HG02759 (cell line): ENCODE measurements at regions not wholly inside any gene's neighbourhood (a gene's known extent, or its start where the extent isn't known, plus 50 kb on each side); places are given as distances from the start of the nearest gene placed in this dataset.
"Not testable (repeated sequence)": the region's sequence is repeated elsewhere in the genome, so short reads cannot be mapped to it uniquely, and the experiment has no call there.

ENCODE experiments used
- ATAC-seq: cut with Tn5 transposase; IDR thresholded peaks from one replicate; pipeline ENCODE4 v1.9.1; 2021; ENCODE audit warnings: mild to moderate bottlenecking, moderate library complexity; ENCODE audit not compliant: unreplicated experiment

DNA sequence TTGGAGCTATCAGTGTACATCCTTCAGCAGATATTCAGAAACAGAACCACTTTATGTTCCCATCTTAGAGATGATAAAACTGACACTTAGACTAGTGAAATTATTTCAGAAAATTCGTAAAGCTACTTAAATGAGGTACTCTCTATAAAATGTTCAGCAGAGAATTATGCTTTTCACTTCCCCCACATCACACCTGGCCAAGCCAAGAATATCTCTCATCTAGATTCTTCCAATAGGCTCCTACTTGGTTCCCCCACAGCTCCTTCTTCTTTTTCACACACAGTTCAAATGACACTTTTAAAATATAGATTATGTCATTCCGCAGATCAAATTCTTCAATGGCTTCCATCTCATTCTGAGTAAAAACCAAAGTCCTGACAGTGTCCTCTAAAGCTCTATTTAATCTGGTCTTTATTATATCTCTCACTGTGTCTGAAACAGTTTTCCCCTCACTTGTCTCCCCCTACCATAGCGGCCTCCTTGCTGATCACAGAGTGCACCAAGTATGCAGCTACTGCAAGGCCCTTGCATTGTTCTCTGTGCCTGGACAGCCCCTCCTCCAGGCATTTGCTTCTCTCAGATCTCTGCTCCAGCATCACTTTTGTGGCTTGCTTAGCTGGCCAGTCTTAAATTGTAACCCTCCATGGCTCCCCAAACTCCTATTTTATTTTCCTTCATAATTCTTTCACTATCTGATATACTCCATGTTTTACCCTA is 736.8 kb upstream of the USP15 start:
- no peak for ATAC-seq

DNA sequence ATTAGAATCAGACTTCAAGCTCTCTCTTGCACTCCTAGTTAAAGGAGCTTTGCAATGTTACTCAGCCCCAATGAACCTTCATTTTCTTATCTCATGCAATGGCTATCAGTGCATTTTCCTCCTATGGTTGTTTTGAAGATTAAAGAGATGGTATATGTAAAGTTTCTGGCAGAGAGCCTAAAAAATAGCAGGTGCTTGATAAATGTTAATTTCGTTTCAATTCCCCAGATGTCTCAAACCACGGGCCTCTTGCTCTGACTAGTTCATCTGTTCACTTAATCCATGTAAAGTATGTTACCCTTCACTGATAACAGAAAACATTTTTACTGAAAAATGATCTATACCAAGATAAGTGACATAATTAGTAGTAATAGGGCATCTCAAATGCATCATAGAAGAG is 735.4 kb upstream of the USP15 start:
- ATAC-seq, result no peak

DNA sequence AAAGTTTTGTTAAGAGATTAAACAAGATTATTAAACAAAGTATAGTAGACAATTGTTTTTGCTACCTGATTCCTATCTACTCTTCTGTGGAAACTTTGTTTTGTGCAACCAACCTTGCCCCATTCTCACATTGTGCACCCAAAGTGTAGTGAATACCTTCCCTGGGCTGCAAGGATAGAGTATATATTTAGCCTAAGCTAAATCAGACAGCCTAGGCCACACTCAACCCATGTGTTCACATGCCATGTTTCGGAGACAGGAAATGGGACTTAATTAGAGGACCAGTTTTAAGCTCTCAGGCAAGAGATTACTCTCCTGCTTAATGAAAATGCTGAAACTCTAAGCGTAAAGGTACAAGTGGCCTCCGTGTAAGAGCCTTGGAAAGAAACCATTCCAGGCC is 734.9 kb upstream of the USP15 start:
- no peak for ATAC-seq

DNA sequence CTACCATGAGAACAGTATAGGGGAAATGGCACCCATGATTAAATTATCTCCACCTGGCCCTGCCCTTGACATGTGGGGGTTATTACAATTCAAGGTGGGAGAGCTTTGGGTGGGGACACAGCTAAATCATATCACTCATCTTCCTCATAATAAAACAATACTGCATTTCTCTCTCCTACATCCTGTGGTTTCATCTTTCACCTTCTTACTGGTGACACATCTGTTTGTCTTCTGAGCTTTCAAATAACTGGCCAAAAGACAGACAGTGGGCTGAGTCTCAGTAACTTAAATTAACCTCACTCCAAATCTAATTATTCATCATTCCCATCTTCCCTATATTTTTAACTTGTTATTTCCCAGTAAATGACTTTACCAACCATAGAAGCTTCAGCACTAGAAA is 729.7 kb upstream of the USP15 start:
- ATAC-seq, result no peak

DNA sequence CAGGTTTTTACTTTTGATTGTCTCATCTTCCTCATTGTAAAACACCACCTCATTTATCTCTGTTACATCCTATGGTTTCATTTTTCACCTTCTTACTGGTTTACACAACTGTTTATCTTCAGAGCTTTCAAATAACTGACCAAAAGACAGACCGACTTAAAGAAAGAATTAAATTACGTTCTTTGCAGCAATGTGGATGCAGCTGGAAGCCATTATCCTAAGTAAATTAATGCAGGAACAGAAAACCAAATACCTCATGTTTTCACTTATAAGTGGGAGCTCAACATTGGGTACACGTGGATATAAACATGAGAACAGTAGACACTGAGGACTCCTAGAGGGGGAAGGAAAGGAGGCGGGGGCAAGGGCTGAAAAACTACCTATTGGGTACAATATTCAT is 729.0 kb upstream of the USP15 start:
- ATAC-seq, result no peak

DNA sequence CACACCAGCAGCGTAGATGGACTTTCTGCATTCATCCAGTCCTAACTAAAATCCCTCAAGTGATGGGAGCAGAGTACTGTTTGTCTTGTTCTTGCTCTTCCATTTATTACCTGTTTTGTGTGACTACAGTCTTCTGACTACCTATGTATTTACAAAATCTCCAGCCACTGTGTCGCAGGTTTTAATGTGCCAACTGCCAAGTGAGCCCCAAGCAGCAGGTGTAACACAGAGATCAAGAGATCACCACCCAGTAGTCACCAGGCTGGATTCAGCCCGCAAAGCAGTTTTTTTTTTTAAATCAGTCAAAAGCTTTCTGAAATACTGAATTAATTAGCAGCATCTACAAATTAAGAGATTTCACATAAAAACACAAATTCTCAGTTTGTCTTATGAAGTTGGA is 724.1 kb upstream of the USP15 start:
- ATAC-seq, result no peak

DNA sequence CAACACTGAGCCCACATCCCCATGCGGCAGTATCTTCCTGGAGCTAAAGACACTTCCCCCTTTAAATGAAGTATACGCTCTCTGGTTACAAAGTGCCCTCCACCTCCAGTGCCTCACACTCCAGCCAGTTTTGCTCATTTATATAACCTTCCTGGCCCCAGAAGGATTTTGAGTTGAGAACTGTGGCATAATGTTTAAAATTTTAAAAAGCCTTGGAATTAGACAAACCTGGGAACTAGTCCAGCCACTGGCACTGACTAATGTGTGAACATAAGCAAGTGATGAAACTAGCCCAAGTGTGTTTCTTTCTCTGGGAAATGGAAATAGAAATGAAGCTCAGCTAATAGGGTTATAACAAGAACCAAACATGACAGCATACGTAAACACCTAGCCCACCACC is 723.7 kb upstream of the USP15 start:
- no peak for ATAC-seq

DNA sequence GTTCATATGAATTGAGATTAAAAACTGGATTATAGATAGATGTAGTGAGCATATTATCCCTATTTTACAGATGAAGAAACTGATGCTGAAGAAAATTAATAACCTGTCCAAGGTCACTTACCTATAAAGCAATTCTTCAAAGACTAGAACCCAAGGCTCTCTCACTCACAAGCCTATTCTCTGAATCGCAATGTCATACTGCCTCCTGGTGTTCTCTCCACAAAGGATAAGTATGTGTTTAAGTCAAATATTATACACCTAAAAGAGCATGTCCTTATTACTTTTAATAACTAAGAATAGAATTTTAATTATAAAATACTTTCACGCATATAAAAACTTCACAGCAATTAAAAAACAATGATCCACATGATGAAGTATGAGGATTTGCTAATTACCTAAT is 721.3 kb upstream of the USP15 start:
- no peak for ATAC-seq

DNA sequence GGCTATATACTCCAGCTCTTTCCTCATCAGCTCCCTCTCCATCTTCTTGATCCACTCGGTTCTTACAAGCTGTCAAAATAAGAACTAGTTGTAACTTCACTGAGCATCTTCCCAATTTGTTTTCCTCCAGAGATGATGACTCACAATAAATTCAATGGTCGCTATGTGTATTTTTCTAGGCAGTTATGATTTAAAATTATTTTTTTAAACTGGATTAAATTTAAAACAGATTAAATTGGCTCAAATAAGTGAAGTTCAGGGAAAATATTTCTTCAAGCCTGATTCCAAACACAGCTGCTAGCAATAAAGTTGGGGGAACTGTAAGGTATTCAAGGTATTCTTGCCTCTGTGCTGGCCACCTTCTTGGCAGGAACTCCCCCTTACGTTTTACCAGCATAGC is 717.7 kb upstream of the USP15 start:
- no peak for ATAC-seq

DNA sequence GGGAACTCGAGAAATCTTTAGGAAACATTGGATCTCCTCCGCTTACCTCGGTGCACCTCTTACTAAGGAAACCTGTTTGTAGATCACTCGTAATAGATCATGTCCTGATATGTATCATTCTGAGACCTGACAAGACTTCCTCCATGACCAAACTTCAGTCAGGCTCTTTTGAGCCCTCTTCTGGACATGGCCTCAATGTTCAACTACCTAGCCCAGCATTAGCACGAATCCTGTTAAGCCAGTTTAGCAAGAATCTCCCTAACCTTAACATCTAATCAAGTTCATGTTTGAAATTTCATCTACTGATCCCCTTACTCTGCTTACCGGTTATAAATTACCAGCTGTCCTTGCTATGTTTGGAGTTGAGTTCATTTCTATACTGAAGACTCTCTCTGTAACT is 713.9 kb upstream of the USP15 start:
- no peak for ATAC-seq

DNA sequence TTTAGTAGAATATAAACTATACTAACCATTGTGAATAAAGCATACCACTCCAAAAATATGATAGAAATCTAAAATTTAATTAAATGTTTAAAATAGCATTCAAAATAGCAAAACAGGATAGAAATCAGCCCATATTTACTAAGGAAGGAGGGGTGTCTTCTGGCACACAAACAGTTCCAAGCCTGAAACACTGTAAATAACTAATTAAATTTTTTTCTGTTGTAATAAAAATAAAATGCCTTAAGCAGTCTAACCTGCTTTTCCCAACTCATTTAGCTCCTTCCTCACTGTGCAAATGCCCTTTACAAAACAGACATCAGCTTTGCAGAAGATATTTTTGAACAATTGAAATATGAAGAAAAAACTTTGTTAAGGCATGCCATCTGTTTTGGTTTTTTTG is 707.1 kb upstream of the USP15 start:
- ATAC-seq, result no peak

DNA sequence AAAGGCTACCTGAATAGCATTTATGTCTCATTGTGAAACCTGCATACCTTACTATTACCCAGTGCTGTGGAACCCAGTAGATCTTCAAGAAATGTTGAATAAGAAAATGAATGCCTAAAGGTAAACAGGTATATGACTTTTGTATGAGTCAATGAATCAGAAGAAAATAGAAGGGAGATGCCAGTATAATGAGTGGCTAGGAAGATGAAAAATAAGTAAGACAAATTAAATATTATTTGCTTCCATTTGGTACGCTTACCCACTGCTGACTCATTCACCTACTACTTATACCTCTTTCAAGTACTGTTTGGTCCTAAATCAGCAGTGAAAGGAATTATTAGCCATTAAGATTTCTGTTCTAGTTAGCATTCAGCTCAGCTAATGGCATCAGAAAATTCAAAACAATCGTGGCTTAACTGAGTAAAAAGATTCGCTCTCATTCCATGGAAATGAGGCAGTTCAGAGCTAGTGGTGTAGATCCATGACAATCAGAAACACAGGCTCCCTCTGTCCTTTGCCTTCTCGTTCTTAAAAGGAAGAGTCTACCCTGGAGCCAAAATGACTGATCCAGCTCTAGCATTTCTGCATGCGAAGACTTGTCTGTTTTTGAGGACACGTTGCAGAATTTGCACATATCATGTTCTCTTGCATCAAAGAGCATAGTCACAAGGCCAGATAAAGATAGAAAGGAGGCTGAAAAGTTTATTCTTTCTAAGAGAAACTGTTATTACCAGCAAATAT is 705.8 kb upstream of the USP15 start:
- no peak for ATAC-seq

DNA sequence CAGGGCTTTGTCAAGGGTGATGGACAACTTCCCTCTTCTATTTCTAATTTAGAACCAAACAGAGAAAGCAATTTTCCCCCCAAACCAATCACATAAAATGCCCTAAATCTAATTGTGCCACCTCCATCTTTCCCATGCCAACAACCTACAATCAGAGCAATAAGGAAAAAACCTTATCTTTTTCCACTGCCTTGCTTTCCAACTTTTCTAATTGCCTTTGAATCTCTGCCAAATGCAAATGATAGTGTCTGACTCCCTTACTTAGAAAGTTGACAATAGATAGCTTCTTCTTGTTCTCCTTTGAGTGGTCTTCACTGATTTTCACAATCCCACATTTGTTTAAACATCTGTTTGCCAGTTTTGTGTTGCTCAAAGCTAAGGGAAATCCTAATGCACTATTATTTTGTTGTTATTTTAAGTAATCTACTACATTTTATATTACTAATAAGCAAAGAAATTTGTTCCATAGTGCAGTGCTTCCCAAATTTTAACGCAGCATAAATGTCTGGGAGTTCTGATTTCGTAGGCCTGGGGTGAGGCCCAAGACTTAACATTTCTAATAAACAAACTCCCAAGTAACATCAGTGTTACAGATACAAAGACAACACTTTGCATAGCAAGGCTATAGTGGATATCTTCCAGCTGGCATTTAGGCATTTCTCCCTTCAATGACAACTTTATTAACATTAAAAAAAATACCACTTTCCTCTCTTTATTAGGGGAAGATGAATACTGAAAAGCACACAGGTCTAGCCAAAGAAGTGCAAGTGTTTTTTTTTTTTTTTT is 696.3 kb upstream of the USP15 start:
- no peak for ATAC-seq

DNA sequence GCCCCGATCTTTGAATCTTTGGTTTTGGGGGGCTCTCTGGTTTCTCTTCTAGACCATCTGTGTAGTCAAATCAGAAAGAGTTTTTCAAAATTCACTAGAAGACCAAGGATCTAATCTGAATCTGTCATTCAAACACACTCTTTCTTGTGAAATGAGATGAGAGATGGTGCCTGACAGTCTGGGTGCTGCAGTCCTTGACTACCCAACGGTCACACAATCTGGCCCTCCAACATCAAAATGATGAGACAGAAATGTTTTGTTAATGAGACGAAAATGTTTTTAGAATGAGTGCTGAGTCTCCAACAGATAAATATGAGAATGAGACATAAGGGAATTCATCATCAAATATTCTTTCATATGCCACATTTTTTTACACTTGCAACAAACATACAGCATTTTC is 695.7 kb upstream of the USP15 start:
- no peak for ATAC-seq

DNA sequence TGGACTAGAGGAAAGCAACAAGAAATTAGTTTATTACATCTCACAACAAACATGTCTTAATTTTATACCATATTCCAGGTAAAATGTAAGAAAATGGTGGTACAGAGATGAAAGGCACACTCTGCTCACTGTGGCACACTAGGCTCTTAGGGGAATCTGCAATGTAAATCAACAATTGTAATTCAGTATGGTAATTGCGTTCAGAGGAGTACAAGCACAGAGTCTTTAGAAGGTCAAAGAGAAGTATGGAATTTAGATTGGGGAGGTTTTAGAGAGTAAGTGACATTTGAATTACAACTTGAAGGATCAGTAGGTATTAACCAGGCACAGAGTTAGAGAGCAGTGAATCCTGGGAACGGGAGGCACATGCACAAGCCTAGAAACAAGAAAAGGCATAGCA is 694.0 kb upstream of the USP15 start:
- ATAC-seq, result no peak

DNA sequence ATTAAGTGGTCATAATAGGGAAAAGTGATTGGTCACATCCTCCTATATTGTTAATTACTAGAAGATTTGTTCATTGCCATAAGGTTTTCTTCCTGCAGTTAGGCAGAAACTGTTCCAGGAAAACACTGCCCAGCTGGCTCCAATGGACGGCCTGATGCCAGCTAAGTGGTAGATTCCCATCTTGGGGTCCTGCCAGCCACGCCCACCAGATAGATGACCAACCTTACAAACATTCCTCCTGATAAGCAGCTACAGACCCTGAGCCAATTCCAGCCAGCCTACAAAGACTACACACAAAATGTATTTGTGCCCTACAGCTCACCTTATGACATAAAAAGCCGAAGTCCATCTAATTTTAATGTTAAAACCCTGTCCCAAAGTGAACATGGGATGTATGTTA is 685.9 kb upstream of the USP15 start:
- no peak for ATAC-seq

DNA sequence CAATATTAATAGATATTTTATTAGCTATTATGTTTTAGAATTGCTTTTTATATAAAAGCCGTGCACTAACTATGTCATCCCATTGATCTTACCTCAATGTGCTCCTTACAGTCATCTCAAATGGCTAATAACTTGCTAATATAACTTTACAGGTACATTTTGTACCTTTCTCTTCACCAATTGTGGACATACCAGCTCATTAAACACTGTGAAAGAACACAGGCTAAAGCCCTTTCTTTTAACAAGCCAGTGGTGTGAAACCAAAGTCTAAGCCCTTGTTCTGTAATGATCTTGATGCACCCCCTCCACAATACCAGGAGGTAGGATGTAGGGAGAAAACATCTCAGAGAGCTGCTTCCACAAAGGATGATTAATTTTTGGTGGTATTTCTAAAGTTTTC is 675.3 kb upstream of the USP15 start:
- no peak for ATAC-seq

DNA sequence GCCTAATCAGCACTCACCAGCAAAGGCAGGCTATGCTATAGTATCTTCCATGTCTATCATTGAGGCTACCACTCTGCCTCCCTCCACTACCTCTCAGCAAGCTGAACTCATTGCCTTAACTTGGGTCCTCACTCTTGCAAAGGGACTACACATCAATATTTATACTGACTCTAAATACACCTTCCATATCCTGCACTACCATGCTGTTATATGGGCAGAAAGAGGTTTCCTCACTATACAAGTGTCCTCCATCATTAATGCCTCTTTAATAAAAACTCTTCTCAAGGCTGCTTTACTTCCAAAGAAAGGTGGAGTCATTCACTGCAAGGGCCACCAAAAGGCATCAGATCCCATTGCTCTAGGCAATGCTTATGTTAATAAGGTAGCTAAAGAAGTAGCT is 669.3 kb upstream of the USP15 start:
- ATAC-seq, result not testable (repeated sequence)

DNA sequence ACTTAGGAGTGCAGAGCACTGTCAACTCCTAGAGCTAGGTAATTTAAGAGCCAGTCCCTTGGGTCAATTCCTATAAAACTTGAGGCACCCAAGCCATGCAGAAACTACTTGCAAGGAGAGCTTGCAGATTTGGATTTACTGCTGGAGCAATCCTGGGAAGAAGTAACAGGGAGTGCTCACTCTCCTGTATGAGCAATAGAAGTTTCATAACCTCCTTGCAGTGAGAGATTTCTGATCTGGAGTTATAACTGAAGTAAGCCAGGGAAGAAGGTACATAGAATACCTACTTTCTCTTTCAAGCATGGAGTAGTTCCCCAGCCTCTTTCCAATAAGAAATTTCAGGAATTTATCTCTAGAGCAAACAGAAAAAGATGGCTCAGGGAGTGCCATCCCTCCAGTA is 650.1 kb upstream of the USP15 start:
- no peak for ATAC-seq

DNA sequence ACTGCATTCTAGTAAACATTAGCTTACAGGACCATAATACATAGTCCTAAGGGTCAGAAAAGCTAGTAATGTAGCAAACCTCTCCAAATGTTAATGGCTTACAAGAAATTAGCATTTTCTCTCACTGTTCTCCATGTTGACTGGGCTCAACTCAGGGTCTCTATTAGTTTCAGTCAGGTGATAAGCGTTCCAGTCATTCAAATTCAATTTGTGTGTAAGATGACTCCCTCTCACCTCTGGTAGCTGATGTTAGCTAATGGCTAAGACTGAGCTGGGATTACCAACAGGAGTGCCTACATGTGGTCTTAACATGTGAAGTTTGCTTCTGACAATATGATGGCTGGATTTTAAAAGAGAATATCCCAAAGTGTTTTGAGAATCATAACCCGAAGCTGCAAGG is 630.5 kb upstream of the USP15 start:
- no peak for ATAC-seq

DNA sequence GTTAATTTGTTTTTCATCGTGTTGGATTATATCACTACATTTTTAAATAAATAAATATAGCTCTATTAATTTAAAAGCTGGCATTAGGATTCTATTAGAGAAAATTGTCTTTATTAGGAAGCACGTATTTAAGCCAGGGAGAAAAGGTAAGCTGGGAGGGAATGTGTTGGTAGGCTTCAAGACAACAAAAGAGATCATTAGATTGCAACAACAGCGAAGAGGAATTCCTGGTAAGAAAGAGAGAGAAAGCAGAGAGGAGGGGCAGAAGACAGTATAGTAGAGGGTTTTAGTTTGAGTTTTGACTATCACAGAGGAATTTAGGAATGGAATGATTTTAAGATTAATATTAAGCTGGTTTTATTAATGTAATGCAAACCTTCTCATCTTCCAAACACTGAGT is 613.6 kb upstream of the USP15 start:
- ATAC-seq, result no peak

DNA sequence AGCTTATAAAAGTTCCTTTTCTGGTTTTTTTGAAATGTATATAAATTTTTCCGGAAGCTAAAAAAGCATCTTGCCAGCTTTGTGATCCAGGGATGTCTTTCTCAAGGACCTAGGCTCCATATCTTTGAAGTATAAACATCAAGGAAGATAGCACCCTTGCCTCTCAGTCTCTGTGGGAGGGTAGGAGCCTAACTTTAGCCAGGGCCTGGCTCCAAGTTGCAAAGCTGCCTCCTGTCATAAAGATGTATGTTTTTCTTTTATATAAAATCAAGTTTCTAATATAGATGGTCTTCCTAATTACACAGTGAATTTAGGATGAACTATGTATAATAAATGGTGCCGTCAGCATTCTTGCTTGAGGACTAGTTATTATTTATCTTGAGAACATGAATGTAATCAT is 612.6 kb upstream of the USP15 start:
- ATAC-seq, result no peak
